ENCODE measurements at regions not wholly inside any gene's neighbourhood (a gene's known extent, or its start where the extent isn't known, plus 50 kb on each side); places are given as distances from the start of the nearest gene placed in this dataset.

- TF ChIP-seq ZNF274 (IDR thresholded peaks at IDR 0.05; ENCODE audit: low read depth, low read length) (no peak), YY1 (IDR thresholded peaks at IDR 0.05; ENCODE audit: insufficient read depth, insufficient read length) (no peak), SUZ12 (IDR thresholded peaks at IDR 0.05; ENCODE audit: extremely low read depth, insufficient read depth, insufficient read length) (no peak)
These were observed 106.4 kb upstream of the SLC5A12 start for GRCh38 chr11:26828288-26828687.

Data from NT2/D1 (cell line).